GM21367 (cell line): ENCODE measurements at regions not wholly inside any gene's neighbourhood (a gene's known extent, or its start where the extent isn't known, plus 50 kb on each side); places are given as distances from the start of the nearest gene placed in this dataset.
"Not testable (repeated sequence)": the region's sequence is repeated elsewhere in the genome, so short reads cannot be mapped to it uniquely, and the experiment has no call there.

Experiments
- ATAC-seq: cut with Tn5 transposase; IDR thresholded peaks from one replicate; pipeline ENCODE4 v1.9.1; 2021; ENCODE audit not compliant: unreplicated experiment

- no peak for ATAC-seq
Observed at GRCh38 chr6:133046576-133046975, 194.6 kb upstream of the EYA4 start.

GRCh38 chr6:133047065-133047665, 194.0 kb upstream of the EYA4 start:
- no peak for ATAC-seq

- no peak for ATAC-seq
Observed at GRCh38 chr6:133047706-133048105, 193.5 kb upstream of the EYA4 start.

GRCh38 chr6:133051240-133051639, 189.9 kb upstream of the EYA4 start:
- ATAC-seq = no peak

- no peak for ATAC-seq
Observed at GRCh38 chr6:133052465-133052864, 188.7 kb upstream of the EYA4 start.

GRCh38 chr6:133055441-133055966, 185.7 kb upstream of the EYA4 start:
- ATAC-seq = no peak

GRCh38 chr6:133057352-133057751, 183.8 kb upstream of the EYA4 start:
- ATAC-seq = no peak

- no peak for ATAC-seq
Observed at GRCh38 chr6:133062077-133062476, 179.1 kb upstream of the EYA4 start.

GRCh38 chr6:133062696-133063306, 178.4 kb upstream of the EYA4 start:
- no peak for ATAC-seq

- no peak for ATAC-seq
Observed at GRCh38 chr6:133067960-133068359, 173.2 kb upstream of the EYA4 start.

GRCh38 chr6:133070410-133071043, 170.6 kb upstream of the EYA4 start:
- no peak for ATAC-seq

- no peak for ATAC-seq
Observed at GRCh38 chr6:133079901-133080300, 161.3 kb upstream of the EYA4 start.

GRCh38 chr6:133083248-133083967, 157.7 kb upstream of the EYA4 start:
- no peak for ATAC-seq

GRCh38 chr6:133085471-133085870, 155.7 kb upstream of the EYA4 start:
- no peak for ATAC-seq

- no peak for ATAC-seq
Observed at GRCh38 chr6:133085896-133086295, 155.3 kb upstream of the EYA4 start.

- no peak for ATAC-seq
Observed at GRCh38 chr6:133088931-133089695, 152.0 kb upstream of the EYA4 start.

- ATAC-seq = no peak
Observed at GRCh38 chr6:133092199-133092598, 149.0 kb upstream of the EYA4 start.

- no peak for ATAC-seq
Observed at GRCh38 chr6:133092771-133093170, 148.4 kb upstream of the EYA4 start.

- not testable (repeated sequence) for ATAC-seq
Observed at GRCh38 chr6:133093211-133093610, 147.9 kb upstream of the EYA4 start.

- ATAC-seq = no peak
Observed at GRCh38 chr6:133093956-133094355, 147.2 kb upstream of the EYA4 start.

GRCh38 chr6:133097208-133097607, 143.9 kb upstream of the EYA4 start:
- ATAC-seq = no peak
